NCI-H748 treated with DMSO at 0.1 percent for 48 hours (cell line): ENCODE measurements at regions not wholly inside any gene's neighbourhood (a gene's known extent, or its start where the extent isn't known, plus 50 kb on each side); places are given as distances from the start of the nearest gene placed in this dataset.
"Not testable (repeated sequence)": the region's sequence is repeated elsewhere in the genome, so short reads cannot be mapped to it uniquely, and the experiment has no call there.

ENCODE experiments used
- DNase-seq: peaks from one replicate; lab custom pipeline; 2025; lab: John Stamatoyannopoulos, UW

GRCh38 chr20:4435671-4436455 is 186.8 kb upstream of the ADRA1D start:
- no peak for DNase-seq

DNA sequence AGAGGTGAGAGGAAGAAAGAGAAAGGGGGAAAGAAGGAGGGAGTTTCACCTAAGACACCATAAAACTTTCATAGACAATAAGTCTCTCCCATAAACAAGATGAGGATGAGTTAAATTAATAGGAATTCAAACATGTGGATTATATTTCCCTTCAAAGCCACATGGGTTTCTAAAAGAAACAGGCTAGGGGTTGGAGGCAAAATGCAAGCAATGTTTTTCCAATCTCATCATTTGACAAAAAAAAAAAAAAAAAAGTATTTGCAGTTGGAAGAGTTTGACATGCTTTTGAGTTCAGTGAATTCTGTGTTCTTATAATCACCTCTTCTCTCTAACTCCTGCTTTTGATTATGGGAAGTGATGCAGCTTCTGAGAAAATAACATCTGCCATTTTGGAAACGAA is 186.1 kb upstream of the ADRA1D start:
- no peak for DNase-seq

DNA sequence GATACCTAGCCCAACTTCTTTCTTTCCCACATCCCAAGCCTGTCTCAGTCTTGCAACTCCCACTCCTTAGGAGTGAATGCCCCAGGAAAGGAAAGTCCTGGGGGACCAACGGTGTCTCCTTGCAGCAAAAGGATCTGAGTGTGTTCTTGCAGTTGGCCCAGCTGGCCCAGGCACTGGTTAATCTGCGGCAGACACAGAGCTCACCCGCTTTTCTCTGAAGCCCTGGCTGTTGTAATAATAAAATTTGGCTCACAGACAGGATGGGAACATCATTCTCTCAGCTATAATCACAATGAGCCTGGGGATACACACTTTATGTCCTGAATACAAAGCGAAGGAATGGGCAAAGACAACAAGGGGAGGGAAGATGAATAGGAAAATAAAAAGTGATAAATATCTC is 185.6 kb upstream of the ADRA1D start:
- DNase-seq = no peak

DNA sequence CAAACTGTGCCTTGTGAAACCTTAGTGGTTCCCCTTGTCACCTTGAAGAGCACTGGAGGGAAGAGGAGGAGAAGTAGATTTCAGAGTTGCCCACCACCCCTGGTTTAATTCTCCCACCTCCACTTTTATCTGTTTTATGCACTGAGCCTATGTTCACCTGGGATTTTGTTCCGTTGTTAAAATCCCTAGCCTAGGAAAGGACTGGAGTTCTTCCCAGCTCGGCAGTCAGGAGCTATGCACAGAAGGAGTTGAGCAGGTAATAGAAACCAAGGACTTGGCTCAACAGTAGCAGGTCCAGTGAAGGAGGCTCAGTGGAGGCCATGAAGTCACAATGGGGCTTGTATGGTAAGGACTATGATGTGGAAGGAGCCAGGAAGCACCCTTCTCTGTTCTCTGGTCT is 182.4 kb upstream of the ADRA1D start:
- DNase-seq = no peak

- DNase-seq = not testable (repeated sequence)
Observed at GRCh38 chr20:4430826-4431225, 181.7 kb upstream of the ADRA1D start.

DNA sequence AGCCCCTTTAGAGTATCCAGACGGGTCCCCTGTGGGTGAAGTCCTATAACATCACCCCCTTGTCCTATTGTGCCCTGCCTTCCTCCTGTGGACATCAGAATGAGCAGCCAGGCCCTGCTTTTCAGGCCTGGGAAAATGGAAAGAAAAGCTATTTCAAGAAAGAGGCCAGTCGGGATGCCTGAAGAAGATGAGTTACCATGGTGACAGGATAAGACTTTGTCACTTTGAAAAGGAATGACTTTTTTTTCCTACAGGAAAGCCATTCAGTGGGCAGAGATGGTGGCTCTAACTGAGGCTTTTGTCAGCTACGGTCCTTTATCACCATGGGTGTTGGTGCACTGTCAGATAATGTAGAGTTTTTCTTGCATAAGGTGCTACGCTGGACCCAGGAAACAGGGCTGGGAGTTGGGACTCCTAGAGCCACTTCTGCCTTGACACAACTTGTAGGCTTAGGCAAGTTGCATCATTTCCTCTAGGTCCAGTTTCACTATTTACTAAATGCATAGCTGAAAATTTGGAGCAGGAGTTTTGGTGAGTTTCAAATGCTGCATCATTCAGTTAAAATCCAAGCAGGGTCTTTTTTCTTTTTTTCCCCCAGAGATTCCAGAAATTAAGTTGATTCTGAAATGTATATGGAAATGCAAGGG is 179.0 kb upstream of the ADRA1D start:
- DNase-seq = no peak

GRCh38 chr20:4418141-4418540 is 169.1 kb upstream of the ADRA1D start:
- DNase-seq = no peak

DNA sequence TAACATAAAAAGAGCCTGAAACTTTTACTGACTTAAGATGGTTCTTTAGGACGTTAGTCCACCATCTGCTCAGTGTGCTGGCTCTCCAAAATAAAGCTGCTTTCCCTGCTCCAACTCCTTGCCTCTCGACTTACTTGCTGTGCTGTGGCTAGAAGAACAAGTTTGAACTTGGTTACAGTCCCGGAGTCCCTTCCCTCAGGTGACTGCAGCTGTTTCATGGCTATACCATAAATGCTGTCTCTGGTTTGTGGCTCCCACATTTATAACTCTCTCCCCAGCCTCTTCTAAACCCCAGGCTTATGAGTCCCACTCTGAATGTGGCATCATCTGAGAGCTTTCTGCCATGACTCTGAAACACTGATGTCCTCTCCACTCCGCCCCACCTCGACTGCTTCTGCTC is 166.2 kb upstream of the ADRA1D start:
- DNase-seq = no peak

DNA sequence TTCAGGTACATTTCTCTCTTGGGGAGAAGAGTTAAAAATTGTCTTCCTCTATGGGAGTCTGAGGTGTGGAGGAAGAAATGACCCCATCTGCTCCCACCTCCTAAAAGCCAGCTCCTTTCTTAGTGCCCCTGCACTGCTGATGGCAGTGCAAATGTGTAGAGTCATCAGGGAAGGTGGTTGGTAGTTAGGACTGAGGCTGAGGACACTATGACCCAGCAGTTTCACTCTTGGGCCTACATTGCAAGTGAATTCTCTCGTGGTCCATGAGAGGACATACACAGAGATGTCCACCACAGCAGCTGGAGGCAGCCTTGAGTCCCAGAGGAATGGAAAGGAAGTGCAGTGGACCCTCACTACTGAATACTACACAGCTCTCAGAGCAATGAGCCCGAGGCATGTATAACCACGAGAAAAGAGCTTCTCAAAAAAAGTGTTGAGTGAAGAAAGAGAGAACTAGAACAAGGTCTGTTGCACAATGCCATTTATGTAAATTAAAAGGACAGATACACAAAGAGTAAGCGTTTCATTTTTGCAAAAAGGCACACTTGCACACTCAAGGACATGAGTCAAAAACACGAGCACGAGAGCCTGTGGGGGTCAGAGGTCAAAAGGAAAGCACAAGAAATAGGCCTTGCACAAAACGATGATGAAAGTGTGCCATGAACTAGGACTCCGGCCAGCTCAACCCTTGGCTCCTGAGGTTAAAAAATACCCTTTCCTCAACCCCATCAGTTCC is 164.4 kb upstream of the ADRA1D start:
- no peak for DNase-seq

- DNase-seq = no peak
Observed at GRCh38 chr20:4412216-4412615, 163.1 kb upstream of the ADRA1D start.

- DNase-seq = no peak
Observed at GRCh38 chr20:4411744-4412143, 162.7 kb upstream of the ADRA1D start.

DNA sequence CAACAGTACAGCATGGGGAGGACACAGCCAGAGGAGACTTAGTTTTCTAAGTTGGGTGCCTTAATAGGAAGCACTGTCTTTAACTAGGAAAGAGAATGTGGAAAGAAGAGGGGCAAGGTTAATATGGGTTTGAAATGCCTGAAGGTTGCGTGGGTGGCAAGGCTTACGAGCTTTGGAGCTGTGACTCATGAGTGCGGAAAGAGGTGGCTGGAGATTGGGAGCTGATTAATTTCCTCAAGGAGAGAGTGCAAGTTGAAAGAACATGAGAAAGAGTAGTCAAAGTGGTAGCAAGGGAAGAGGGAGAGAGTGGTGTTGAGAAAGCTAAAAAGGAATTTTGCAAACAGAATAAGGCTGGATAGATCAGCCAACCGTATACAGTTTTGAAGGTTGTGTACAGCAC is 157.5 kb upstream of the ADRA1D start:
- no peak for DNase-seq

DNA sequence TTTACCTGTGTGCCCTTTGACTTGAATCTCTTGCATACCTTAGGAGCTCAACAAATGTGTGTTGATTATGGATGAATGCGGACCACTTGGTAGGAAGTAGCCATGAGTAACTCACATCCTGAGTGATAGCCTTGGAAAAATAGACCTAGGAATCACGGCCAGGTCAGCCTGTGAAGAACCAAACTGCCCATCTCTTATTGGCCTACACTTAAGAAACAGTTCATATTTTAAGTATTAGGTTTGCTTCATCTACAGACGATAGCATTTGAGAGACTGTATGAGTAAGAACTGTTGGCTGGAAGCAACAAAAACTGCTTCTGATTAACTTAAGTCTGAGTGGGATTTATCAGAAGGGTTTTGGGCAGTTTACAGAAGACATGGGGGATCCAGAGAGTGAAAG is 152.5 kb upstream of the ADRA1D start:
- DNase-seq = no peak

DNA sequence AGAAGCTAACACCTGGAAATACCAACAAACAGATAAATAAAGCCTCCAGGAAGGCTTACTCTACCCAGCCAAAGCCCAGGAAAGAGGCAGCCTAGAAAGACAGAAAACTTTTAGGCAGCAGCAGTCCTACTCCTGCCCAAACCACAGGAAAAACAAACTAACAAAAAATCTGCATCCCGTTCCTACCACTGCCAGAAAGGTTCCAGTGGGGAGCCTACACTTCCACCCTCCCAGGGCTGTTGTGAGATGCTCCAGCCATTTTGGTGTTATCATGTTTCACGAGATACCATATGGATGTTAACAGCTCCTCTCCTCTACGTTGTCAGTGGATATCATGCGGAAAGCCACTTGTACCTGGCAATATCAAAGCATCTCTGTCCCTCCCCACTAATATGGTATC is 135.9 kb upstream of the ADRA1D start:
- no peak for DNase-seq

DNA sequence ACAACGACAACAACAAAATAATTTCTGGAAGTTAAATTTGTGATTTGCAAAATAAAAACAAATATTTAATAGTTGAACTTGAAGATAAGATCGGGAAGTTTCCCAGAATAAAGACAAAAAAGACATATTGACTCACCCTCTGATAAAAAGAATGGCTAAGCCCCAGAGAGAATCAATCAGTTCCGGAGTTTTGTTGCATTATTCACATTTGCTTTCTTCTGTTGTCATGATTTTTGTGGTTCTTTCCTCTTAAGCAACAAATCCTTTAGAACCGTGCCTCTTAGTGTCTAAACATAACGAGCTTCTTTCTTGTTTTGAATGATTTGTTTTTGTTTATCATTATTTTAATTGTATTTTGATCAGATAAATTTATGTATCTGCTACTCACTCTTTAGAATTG is 134.9 kb upstream of the ADRA1D start:
- DNase-seq = no peak

- no peak for DNase-seq
Observed at GRCh38 chr20:4375881-4376280, 126.8 kb upstream of the ADRA1D start.

DNA sequence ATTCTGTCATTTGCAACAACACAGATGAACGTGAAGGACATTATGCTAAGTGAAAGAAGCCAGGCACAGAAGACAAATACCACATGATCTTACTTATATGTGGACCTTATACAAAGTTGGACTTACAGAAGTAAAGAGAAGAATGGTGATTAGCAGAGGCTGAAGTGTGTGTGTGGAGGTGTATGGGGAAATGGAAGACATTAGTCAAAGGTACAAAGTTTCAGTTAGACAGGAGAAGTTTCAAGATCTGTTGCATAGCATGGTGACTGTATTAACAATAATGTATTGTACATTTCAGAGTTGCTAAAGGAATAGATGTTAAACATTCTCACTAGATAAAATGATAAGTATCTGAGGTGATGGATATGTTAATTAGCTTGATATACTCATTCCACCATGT is 124.4 kb upstream of the ADRA1D start:
- no peak for DNase-seq

- DNase-seq = no peak
Observed at GRCh38 chr20:4371623-4372251, 122.7 kb upstream of the ADRA1D start.

DNA sequence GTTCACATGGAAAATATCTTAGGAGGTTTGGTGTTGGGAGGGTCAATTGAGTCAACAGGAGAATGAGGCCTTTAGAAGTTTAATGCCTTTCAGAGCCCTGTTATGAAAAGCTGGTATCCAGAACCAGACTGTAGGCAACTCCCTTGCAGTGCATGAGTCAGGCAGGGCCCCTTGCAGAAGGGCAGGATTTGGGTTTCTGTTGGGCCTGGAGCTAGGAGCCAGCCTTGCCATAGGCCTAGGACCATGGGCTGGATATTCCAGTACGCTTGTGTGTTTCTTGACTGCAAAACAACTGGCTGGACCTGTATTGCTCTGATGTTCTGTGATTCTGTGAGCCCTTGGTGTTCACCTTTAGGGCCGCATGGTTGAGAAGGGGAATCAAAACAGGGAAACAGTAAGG is 121.8 kb upstream of the ADRA1D start:
- DNase-seq = no peak

DNA sequence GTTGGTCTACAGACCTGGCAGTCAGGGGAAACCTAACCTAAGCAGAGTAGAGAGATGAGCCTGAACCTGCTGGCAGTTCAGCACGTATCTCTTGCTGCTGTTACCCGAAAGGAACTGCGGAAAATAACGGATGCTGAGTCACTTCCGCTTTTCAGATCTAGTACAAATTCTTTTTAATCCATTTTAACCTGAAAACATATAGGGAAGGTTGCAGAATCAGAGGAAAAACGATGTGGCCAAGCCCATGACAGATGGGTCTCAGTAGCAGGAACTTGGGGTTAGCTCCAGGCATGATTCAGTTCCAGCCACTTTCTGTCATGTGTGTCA is 120.7 kb upstream of the ADRA1D start:
- no peak for DNase-seq

DNA sequence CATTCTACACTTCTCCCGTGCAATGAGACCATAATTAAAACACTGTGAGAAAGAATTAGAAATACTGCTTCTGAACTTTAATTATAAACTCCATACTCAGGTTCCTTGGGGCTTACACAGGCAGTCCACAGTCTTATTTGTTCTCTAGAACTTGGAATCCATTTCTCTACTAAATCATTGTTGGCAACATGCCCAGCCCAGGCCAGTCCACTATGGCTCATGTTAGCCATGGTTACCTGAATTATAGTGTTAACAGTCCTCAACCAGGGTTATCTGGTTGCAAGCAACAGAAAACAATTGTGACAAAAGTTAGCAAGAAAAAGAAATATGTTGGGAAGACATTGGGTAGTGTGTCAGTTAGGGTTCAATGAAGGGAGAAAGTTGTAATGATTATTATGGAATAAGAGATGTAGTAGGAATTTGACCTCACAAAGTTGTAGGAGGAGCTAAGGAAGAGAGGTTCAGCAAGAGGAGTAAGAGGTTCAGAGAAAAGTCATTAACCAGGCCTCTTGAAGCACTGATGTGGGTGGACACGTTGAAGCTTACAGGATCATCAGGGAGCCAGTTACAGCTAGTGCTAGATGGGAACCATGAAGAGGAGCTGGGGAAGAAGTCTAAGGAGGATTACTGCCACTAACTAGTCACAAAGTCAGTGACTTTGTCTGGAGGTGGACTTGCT is 120.2 kb upstream of the ADRA1D start:
- no peak for DNase-seq

GRCh38 chr20:4366076-4366475 is 117.0 kb upstream of the ADRA1D start:
- no peak for DNase-seq
